OCI-LY1 (cell line): ENCODE measurements at regions not wholly inside any gene's neighbourhood (a gene's known extent, or its start where the extent isn't known, plus 50 kb on each side); places are given as distances from the start of the nearest gene placed in this dataset.

Experiments
- CTCF ChIP-seq: fragments of 200-600 bp; sonication (generic), shearing (Covaris generic); IDR thresholded peaks from 2 replicates; pipeline ENCODE4 v1.5.1; 2017; ENCODE audit warnings: mild to moderate bottlenecking, antibody characterized with exemption, low read length, moderate library complexity, mixed read lengths
- EZH2 ChIP-seq: fragments of 200-600 bp; sonication (generic), shearing (Covaris generic); IDR thresholded peaks from 2 replicates; pipeline ENCODE4 v1.8.0; 2017; ENCODE audit warnings: borderline replicate concordance, mixed run types, mild to moderate bottlenecking, antibody characterized with exemption, low read length, moderate library complexity, mixed read lengths

- TF ChIP-seq CTCF (no peak), EZH2 (no peak)
Observed at GRCh38 chr12:65764325-65764724, 60.0 kb upstream of the HMGA2 start.
